Panc1 (cell line): ENCODE measurements at regions not wholly inside any gene's neighbourhood (a gene's known extent, or its start where the extent isn't known, plus 50 kb on each side); places are given as distances from the start of the nearest gene placed in this dataset.
A peak's percentile ranks its signal among the peaks of the same experiment; 100 is the strongest.

Source experiments
- ATAC-seq: fragments of 200-7000 bp; cut with Tn5 transposase; 2 replicates; pipeline ENCODE4 v1.9.1; 2020; ENCODE audit warnings: mild to moderate bottlenecking, moderate library complexity
- BruUV-seq: library from RNA; stranded (reverse); fragments of 400-500 nt; replicated peaks from 2 replicates; lab custom pipeline; 2021; lab: Mats Ljungman, UMichigan
- CTCF ChIA-PET: fragments of 300-600 bp; sonication (Branson Sonifier 250); formaldehyde crosslinking; loops from one replicate; lab custom pipeline; 2022; ENCODE audit warnings: antibody characterized with exemption; lab: Charles Lee
- POLR2A ChIA-PET: fragments of 300-600 bp; sonication (Branson Sonifier 250); formaldehyde crosslinking; loops from one replicate; lab custom pipeline; 2022; ENCODE audit warnings: antibody characterized with exemption; lab: Charles Lee
- DNase-seq: peaks from one replicate; pipeline ENCODE4 v3.0.0-alpha.2; 2010; ENCODE audit warnings: low read depth, low spot score
- H3K27ac ChIP-seq: 2 replicates; pipeline ENCODE4 v1.5.1; 2011; ENCODE audit warnings: mild to moderate bottlenecking, low read length, inconsistent platforms
- H3K27me3 ChIP-seq: fragments of 200-500 bp; sonication (Bioruptor generic); 2 replicates; pipeline ENCODE4 v1.6.0; 2014; ENCODE audit warnings: low read length, inconsistent platforms; ENCODE audit not compliant: control insufficient read depth, insufficient read depth
- H3K36me3 ChIP-seq: fragments of 200-500 bp; sonication (Bioruptor generic); 2 replicates; pipeline ENCODE4 v1.5.1; 2014; ENCODE audit warnings: inconsistent platforms, mild to moderate bottlenecking, low read length, moderate library complexity; ENCODE audit not compliant: control insufficient read depth, insufficient read depth
- H3K4me1 ChIP-seq: 2 replicates; pipeline ENCODE4 v1.5.1; 2011; ENCODE audit warnings: inconsistent platforms, mild to moderate bottlenecking, low read length, moderate library complexity; ENCODE audit not compliant: control insufficient read depth, insufficient read depth
- H3K4me3 ChIP-seq, 2 experiments: 2 replicates each; pipeline ENCODE4 v1.5.1; 2011 to 2012; ENCODE audit warnings: low read depth in 2 of 2, low read length in 2 of 2, mild to moderate bottlenecking in 2 of 2, inconsistent platforms in 1 of 2, moderate library complexity in 1 of 2
- H3K9me3 ChIP-seq: fragments of 200-500 bp; sonication (Bioruptor generic); 2 replicates; pipeline ENCODE4 v1.5.1; 2014; ENCODE audit warnings: low read depth, mild to moderate bottlenecking, inconsistent platforms, low read length, moderate library complexity; ENCODE audit not compliant: control insufficient read depth, insufficient read depth
- CTCF ChIP-seq: fragments of 450-650 bp; IDR thresholded peaks from 2 replicates; pipeline ENCODE4 v1.5.1; 2017; ENCODE audit warnings: mild to moderate bottlenecking
- POLR2AphosphoS5 ChIP-seq: IDR thresholded peaks from 2 replicates; pipeline ENCODE4 v1.6.1; 2012; ENCODE audit warnings: mild to moderate bottlenecking, low read depth, low read length, moderate library complexity
- REST ChIP-seq, 2 experiments: IDR thresholded peaks; 2 replicates each; pipeline ENCODE4 v1.6.1; 2011 to 2012; ENCODE audit warnings: low read depth in 2 of 2, control low read depth in 1 of 2, low read length in 1 of 2, mild to moderate bottlenecking in 1 of 2, moderate library complexity in 1 of 2; ENCODE audit not compliant: insufficient read depth in 1 of 2
- SIN3A ChIP-seq: IDR thresholded peaks from 2 replicates; pipeline ENCODE4 v1.6.1; 2012; ENCODE audit warnings: low read depth, mild to moderate bottlenecking, low read length, moderate library complexity, borderline replicate concordance; ENCODE audit not compliant: insufficient read depth
- TCF7L2 ChIP-seq: IDR thresholded peaks from 2 replicates; pipeline ENCODE4 v1.6.1; 2011; ENCODE audit warnings: mild to moderate bottlenecking, low read depth, low read length, inconsistent platforms
- in situ Hi-C: cut with HindIII; loops from 2 replicates; pipeline ENCODE4 v1.10.0; 2016; ENCODE audit warnings: low sequenced_read_pairs, low pct_unique_long_range_greater_than_20kb
- intact Hi-C: fragments of 100-400 bp; cut with micrococcal nuclease; formaldehyde crosslinking; loops from one replicate; pipeline ENCODE4 v1.10.0; 2022; ENCODE audit not compliant: unreplicated experiment

GRCh38 chr20:50374541-50375078, 135.6 kb upstream of the PTPN1 start:
- no peaks in the 10 kb centered on the region for H3K9me3 ChIP-seq
- ChIA-PET CTCF (no interaction called here), POLR2A (no interaction called here)
- TF ChIP-seq POLR2AphosphoS5 (no peak), CTCF (no peak), REST (IDR thresholded peaks at IDR 0.05; ENCODE audit: insufficient read depth in 1 of 2, low read depth in 2 of 2, low read length in 1 of 2) (no peak), TCF7L2 (no peak), SIN3A (no peak)
- no peaks in the 10 kb centered on the region for H3K36me3 ChIP-seq
- in situ Hi-C loops (no loop called here), intact Hi-C loops (no loop called here)
- ATAC-seq (no peak), DNase-seq (no peak)
- H3K27ac ChIP-seq: no peak overlapping the region
- H3K27me3 ChIP-seq: no peaks in the 10 kb centered on the region
- peaks cover 23% of the 10 kb centered on the region for H3K4me1 ChIP-seq
- no TSS peak for BruUV-seq
- no peak overlapping the region for H3K4me3 ChIP-seq

GRCh38 chr20:50376179-50376887, 133.8 kb upstream of the PTPN1 start:
- no peak for TF ChIP-seq REST (IDR thresholded peaks at IDR 0.05; ENCODE audit: insufficient read depth in 1 of 2, low read depth in 2 of 2, low read length in 1 of 2)
- no peak for TF ChIP-seq POLR2AphosphoS5
- TF ChIP-seq CTCF: no peak
- no peak for TF ChIP-seq TCF7L2
- no peak for TF ChIP-seq SIN3A
- DNase-seq (no peak), ATAC-seq (peak; percentile 32; the same call in 1 of the 2 replicates)
- no peak overlapping the region for H3K27ac ChIP-seq
- ChIA-PET CTCF (no interaction called here), POLR2A (interaction anchor here (0.6 kb wide), 1 partner anchor 90 kb away, joined by 3 read pairs; no protein-coding TSS in a partner anchor)
- H3K36me3 ChIP-seq: no peaks in the 10 kb centered on the region
- no peaks in the 10 kb centered on the region for H3K27me3 ChIP-seq
- no TSS peak for BruUV-seq
- in situ Hi-C loops (no loop called here), intact Hi-C loops (no loop called here)
- H3K4me1 ChIP-seq: peaks cover 23% of the 10 kb centered on the region
- no peaks in the 10 kb centered on the region for H3K9me3 ChIP-seq
- no peak overlapping the region for H3K4me3 ChIP-seq
